Mesenchymal stem cell (in vitro differentiated cells and primary cell): ENCODE measurements at regions not wholly inside any gene's neighbourhood (a gene's known extent, or its start where the extent isn't known, plus 50 kb on each side); places are given as distances from the start of the nearest gene placed in this dataset.

Experiments
- DNase-seq: peaks from one replicate; pipeline ENCODE4 v3.0.0-alpha.2; 2013
- H2AFZ ChIP-seq: one replicate; pipeline ENCODE4 v1.6.1; 2013; ENCODE audit warnings: low read depth, mild to moderate bottlenecking, control low read depth, inconsistent platforms, low read length, moderate library complexity
- H2AK5ac ChIP-seq: 2 replicates; pipeline ENCODE4 v1.6.1; 2013; ENCODE audit warnings: low read length, moderate library complexity, mild to moderate bottlenecking, inconsistent platforms; ENCODE audit not compliant: severe bottlenecking
- H2BK120ac ChIP-seq: one replicate; pipeline ENCODE4 v1.6.1; 2013; ENCODE audit warnings: low read depth, mild to moderate bottlenecking, inconsistent platforms, low read length, moderate library complexity
- H2BK12ac ChIP-seq, 2 experiments: one replicate each; pipeline ENCODE4 v1.6.1; 2013; ENCODE audit warnings: inconsistent platforms in 2 of 2, low read length in 2 of 2, mild to moderate bottlenecking in 2 of 2, moderate library complexity in 2 of 2, control low read depth in 1 of 2
- H2BK15ac ChIP-seq: one replicate; pipeline ENCODE4 v1.6.1; 2013; ENCODE audit warnings: mild to moderate bottlenecking, low read depth, inconsistent platforms; ENCODE audit not compliant: poor library complexity, severe bottlenecking
- H2BK5ac ChIP-seq: 2 replicates; pipeline ENCODE4 v1.6.1; 2013; ENCODE audit warnings: low read depth, mild to moderate bottlenecking, low read length, control low read depth, inconsistent platforms; ENCODE audit not compliant: poor library complexity, severe bottlenecking
- H3K14ac ChIP-seq, 2 experiments: one replicate each; pipeline ENCODE4 v1.6.1; 2013; ENCODE audit warnings: inconsistent platforms in 2 of 2, low read length in 2 of 2, control low read depth in 1 of 2, mild to moderate bottlenecking in 1 of 2, moderate library complexity in 1 of 2
- H3K18ac ChIP-seq, 2 experiments: one replicate each; pipeline ENCODE4 v1.6.1; 2013; ENCODE audit warnings: inconsistent platforms in 2 of 2, low read length in 2 of 2, control low read depth in 1 of 2, low read depth in 1 of 2, mild to moderate bottlenecking in 1 of 2
- H3K23ac ChIP-seq, 2 experiments: one replicate each; pipeline ENCODE4 v1.6.1; 2013; ENCODE audit warnings: inconsistent platforms in 2 of 2, low read length in 2 of 2, mild to moderate bottlenecking in 2 of 2, moderate library complexity in 2 of 2, control low read depth in 1 of 2
- H3K27ac ChIP-seq: 2 replicates; pipeline ENCODE4 v1.5.1; 2013; ENCODE audit warnings: mild to moderate bottlenecking, moderate library complexity, low read length, control low read depth, inconsistent platforms; ENCODE audit not compliant: poor library complexity, severe bottlenecking
- H3K27me3 ChIP-seq, 2 experiments: 2 replicates each; pipeline versions ENCODE4 v1.6.1 to v1.7.0; 2013; ENCODE audit warnings: low read length in 2 of 2, mild to moderate bottlenecking in 2 of 2, moderate library complexity in 2 of 2, control low read depth in 1 of 2, inconsistent platforms in 1 of 2; ENCODE audit not compliant: control insufficient read depth in 1 of 2, insufficient read depth in 1 of 2
- H3K36me3 ChIP-seq, 2 experiments: 2 replicates each; pipeline versions ENCODE4 v1.6.1 to v1.7.0; 2013; ENCODE audit warnings: low read length in 2 of 2, control low read depth in 1 of 2, inconsistent platforms in 1 of 2, low read depth in 1 of 2, mild to moderate bottlenecking in 1 of 2; ENCODE audit not compliant: insufficient read depth in 2 of 2, control insufficient read depth in 1 of 2
- H3K4ac ChIP-seq, 2 experiments: one replicate each; pipeline ENCODE4 v1.6.1; 2013; ENCODE audit warnings: inconsistent platforms in 2 of 2, low read length in 2 of 2, mild to moderate bottlenecking in 2 of 2, moderate library complexity in 2 of 2, control low read depth in 1 of 2, low read depth in 1 of 2
- H3K4me1 ChIP-seq: 2 replicates; pipeline ENCODE4 v1.6.1; 2013; ENCODE audit warnings: low read depth, low read length, control low read depth; ENCODE audit not compliant: control insufficient read depth, insufficient read depth
- H3K4me2 ChIP-seq: 2 replicates; pipeline ENCODE4 v1.6.1; 2013; ENCODE audit warnings: low read length, mild to moderate bottlenecking, inconsistent platforms; ENCODE audit not compliant: poor library complexity, severe bottlenecking
- H3K4me3 ChIP-seq, 2 experiments: 2 replicates each; pipeline versions ENCODE4 v1.5.1 to v1.7.0; 2013; ENCODE audit warnings: low read length in 2 of 2, mild to moderate bottlenecking in 2 of 2, control low read depth in 1 of 2, low read depth in 1 of 2; ENCODE audit not compliant: insufficient read depth in 1 of 2
- H3K79me1 ChIP-seq: replicated peaks from 2 replicates; pipeline ENCODE4 v1.6.1; 2013; ENCODE audit warnings: mild to moderate bottlenecking, control low read depth, low read length, inconsistent platforms; ENCODE audit not compliant: poor library complexity, severe bottlenecking
- H3K9ac ChIP-seq: 2 replicates; pipeline ENCODE4 v1.7.0; 2013; ENCODE audit warnings: mild to moderate bottlenecking, low read length, moderate library complexity
- H3K9me3 ChIP-seq: 2 replicates; pipeline ENCODE4 v1.7.0; 2013; ENCODE audit warnings: mild to moderate bottlenecking, low read length; ENCODE audit not compliant: control insufficient read depth
- H4K8ac ChIP-seq: one replicate; pipeline ENCODE4 v1.6.1; 2013; ENCODE audit warnings: inconsistent platforms, mild to moderate bottlenecking, low read length, moderate library complexity
- H4K91ac ChIP-seq: one replicate; pipeline ENCODE4 v1.6.1; 2013; ENCODE audit warnings: mild to moderate bottlenecking, low read length, inconsistent platforms
- WGBS: methylation state at CpG from one replicate; pipeline ENCODE4 v1.1.7; 2013; ENCODE audit warnings: mixed read lengths; 5-methylcytosine and 5-hydroxymethylcytosine counted together

- H3K4me3 ChIP-seq = no peak overlapping the region
- no peak overlapping the region for H3K4me2 ChIP-seq
- no peak overlapping the region for H3K4ac ChIP-seq
- WGBS = 96% methylated on average over 5 of the region's 5 CpGs
- no peaks in the 10 kb centered on the region for H3K36me3 ChIP-seq
- no peak overlapping the region for H2BK12ac ChIP-seq
- no peak overlapping the region for H3K18ac ChIP-seq
- no peak overlapping the region for H3K23ac ChIP-seq
- no peak overlapping the region for H2AFZ ChIP-seq
- H2BK15ac ChIP-seq = no peak overlapping the region
- no peaks in the 10 kb centered on the region for H3K27me3 ChIP-seq
- H4K8ac ChIP-seq = no peak overlapping the region
- no peaks in the 10 kb centered on the region for H3K4me1 ChIP-seq
- H2AK5ac ChIP-seq = no peak overlapping the region
- no peak overlapping the region for H2BK5ac ChIP-seq
- H3K9ac ChIP-seq = no peak overlapping the region
- no peak overlapping the region for H3K14ac ChIP-seq
- no peak for DNase-seq
- no peak overlapping the region for H4K91ac ChIP-seq
- no peaks in the 10 kb centered on the region for H3K79me1 ChIP-seq
- H3K27ac ChIP-seq = no peak overlapping the region
- no peaks in the 10 kb centered on the region for H3K9me3 ChIP-seq
- no peak overlapping the region for H2BK120ac ChIP-seq
These were observed 138.1 kb upstream of the CWC22 start for GRCh38 chr2:180145163-180145562.

- Histone ChIP-seq H2BK15ac (no peak overlapping the region), H3K4me3 (no peak overlapping the region), H4K91ac (no peak overlapping the region), H3K27me3 (no peaks in the 10 kb centered on the region), H3K4me1 (no peaks in the 10 kb centered on the region), H2BK12ac (no peak overlapping the region), H3K23ac (no peak overlapping the region), H3K4ac (no peak overlapping the region), H2AFZ (no peak overlapping the region), H3K9ac (no peak overlapping the region), H2AK5ac (no peak overlapping the region), H3K27ac (no peak overlapping the region), H3K79me1 (no peaks in the 10 kb centered on the region), H3K18ac (no peak overlapping the region), H2BK5ac (no peak overlapping the region), H2BK120ac (no peak overlapping the region), H3K36me3 (no peaks in the 10 kb centered on the region), H3K9me3 (no peaks in the 10 kb centered on the region), H3K4me2 (no peak overlapping the region), H3K14ac (no peak overlapping the region), H4K8ac (no peak overlapping the region)
- DNase-seq = no peak
These were observed 137.3 kb upstream of the CWC22 start for GRCh38 chr2:180144338-180144813.

- H2BK120ac ChIP-seq = no peak overlapping the region
- H4K91ac ChIP-seq = no peak overlapping the region
- H3K9me3 ChIP-seq = no peaks in the 10 kb centered on the region
- no peak overlapping the region for H2BK5ac ChIP-seq
- H2BK15ac ChIP-seq = no peak overlapping the region
- no peaks in the 10 kb centered on the region for H3K79me1 ChIP-seq
- no peak overlapping the region for H2AFZ ChIP-seq
- no peak overlapping the region for H3K4ac ChIP-seq
- no peaks in the 10 kb centered on the region for H3K27me3 ChIP-seq
- WGBS = 76% methylated on average over 2 of the region's 5 CpGs
- H3K18ac ChIP-seq = no peak overlapping the region
- no peak for DNase-seq
- no peak overlapping the region for H2BK12ac ChIP-seq
- no peaks in the 10 kb centered on the region for H3K4me1 ChIP-seq
- H3K36me3 ChIP-seq = no peaks in the 10 kb centered on the region
- no peak overlapping the region for H3K14ac ChIP-seq
- H3K4me3 ChIP-seq = no peak overlapping the region
- no peak overlapping the region for H3K27ac ChIP-seq
- H3K4me2 ChIP-seq = no peak overlapping the region
- no peak overlapping the region for H3K23ac ChIP-seq
- H3K9ac ChIP-seq = no peak overlapping the region
- no peak overlapping the region for H2AK5ac ChIP-seq
- no peak overlapping the region for H4K8ac ChIP-seq
These were observed 136.7 kb upstream of the CWC22 start for GRCh38 chr2:180143633-180144337.

GRCh38 chr2:180141600-180141999 is 134.5 kb upstream of the CWC22 start:
- no peak overlapping the region for H2BK5ac ChIP-seq
- H3K4me1 ChIP-seq = no peaks in the 10 kb centered on the region
- no peak overlapping the region for H3K27ac ChIP-seq
- H2AFZ ChIP-seq = no peak overlapping the region
- H3K18ac ChIP-seq = no peak overlapping the region
- no peak overlapping the region for H3K14ac ChIP-seq
- H3K36me3 ChIP-seq = no peaks in the 10 kb centered on the region
- H3K23ac ChIP-seq = no peak overlapping the region
- WGBS = 94% methylated on average over 1 of the region's 2 CpGs
- no peaks in the 10 kb centered on the region for H3K9me3 ChIP-seq
- no peaks in the 10 kb centered on the region for H3K79me1 ChIP-seq
- H2BK12ac ChIP-seq = no peak overlapping the region
- H4K91ac ChIP-seq = no peak overlapping the region
- H3K9ac ChIP-seq = no peak overlapping the region
- H2AK5ac ChIP-seq = no peak overlapping the region
- no peak for DNase-seq
- no peak overlapping the region for H4K8ac ChIP-seq
- no peaks in the 10 kb centered on the region for H3K27me3 ChIP-seq
- no peak overlapping the region for H3K4me2 ChIP-seq
- no peak overlapping the region for H3K4ac ChIP-seq
- H2BK120ac ChIP-seq = no peak overlapping the region
- no peak overlapping the region for H2BK15ac ChIP-seq
- H3K4me3 ChIP-seq = no peak overlapping the region
